WTC11 (cell line): ENCODE measurements at regions not wholly inside any gene's neighbourhood (a gene's known extent, or its start where the extent isn't known, plus 50 kb on each side); places are given as distances from the start of the nearest gene placed in this dataset.
A peak's percentile ranks its signal among the peaks of the same experiment; 100 is the strongest.

ENCODE experiments used
- ATAC-seq: fragments of 200-7000 bp; cut with Tn5 transposase; 2 replicates; pipeline ENCODE4 v1.10.0; 2021; ENCODE audit warnings: mild to moderate bottlenecking, moderate library complexity
- CTCF ChIA-PET: fragments of 300-600 bp; sonication (Branson Sonifier 250); formaldehyde crosslinking; loops from one replicate; lab custom pipeline; 2021; ENCODE audit warnings: antibody characterized with exemption; lab: Charles Lee
- POLR2A ChIA-PET: fragments of 350-600 bp; sonication (Branson Sonifier 250); formaldehyde crosslinking; loops from one replicate; lab custom pipeline; 2021; ENCODE audit warnings: antibody characterized with exemption; lab: Charles Lee
- DNase-seq: peaks from one replicate; pipeline ENCODE4 v3.0.0; 2021; ENCODE audit warnings: low spot score
- H3K27ac Mint-ChIP-seq: 2 replicates; pipeline ENCODE4 v1.8.0; 2021; ENCODE audit warnings: mixed read lengths
- H3K27me3 Mint-ChIP-seq: 2 replicates; pipeline ENCODE4 v1.8.0; 2021; ENCODE audit warnings: low read depth, mild to moderate bottlenecking, moderate library complexity, mixed read lengths
- H3K36me3 Mint-ChIP-seq: 2 replicates; pipeline ENCODE4 v1.8.0; 2021; ENCODE audit warnings: mixed read lengths
- H3K4me1 Mint-ChIP-seq: 2 replicates; pipeline ENCODE4 v1.8.0; 2022; ENCODE audit warnings: mixed read lengths
- H3K4me3 Mint-ChIP-seq: 2 replicates; pipeline ENCODE4 v1.8.0; 2021; ENCODE audit warnings: mild to moderate bottlenecking, moderate library complexity, mixed read lengths
- H3K9me3 Mint-ChIP-seq: 2 replicates; pipeline ENCODE4 v1.8.0; 2021; ENCODE audit warnings: mixed read lengths
- CBFB ChIP-seq: sonication (generic); formaldehyde crosslinking; IDR thresholded peaks from 2 replicates; pipeline ENCODE4 v1.8.1; 2022; ENCODE audit warnings: mild to moderate bottlenecking, low read depth, missing genetic modification reagents
- CREB1 ChIP-seq: sonication (generic); formaldehyde crosslinking; IDR thresholded peaks from 2 replicates; pipeline ENCODE4 v1.8.0; 2023; ENCODE audit warnings: mild to moderate bottlenecking, missing genetic modification reagents
- EMX1 ChIP-seq: fragments of 250-450 bp; sonication (Bioruptor Pico); IDR thresholded peaks from 2 replicates; pipeline ENCODE4 v1.8.0; 2021; ENCODE audit warnings: mild to moderate bottlenecking
- FOXK1 ChIP-seq: sonication (generic); formaldehyde crosslinking; IDR thresholded peaks from 2 replicates; pipeline ENCODE4 v1.8.0; 2022; ENCODE audit warnings: mild to moderate bottlenecking, moderate library complexity, missing genetic modification reagents
- JUN ChIP-seq: sonication (generic); formaldehyde crosslinking; IDR thresholded peaks from 2 replicates; pipeline ENCODE4 v1.8.0; 2023; ENCODE audit warnings: mild to moderate bottlenecking, missing genetic modification reagents
- NR1H2 ChIP-seq: sonication (generic); formaldehyde crosslinking; IDR thresholded peaks from 2 replicates; pipeline ENCODE4 v1.9.0; 2021; ENCODE audit warnings: mild to moderate bottlenecking, moderate library complexity, missing genetic modification reagents
- NR2C2 ChIP-seq: sonication (generic); formaldehyde crosslinking; IDR thresholded peaks from 2 replicates; pipeline ENCODE4 v1.8.0; 2022; ENCODE audit warnings: mild to moderate bottlenecking, missing genetic modification reagents
- RELA ChIP-seq: sonication (generic); formaldehyde crosslinking; IDR thresholded peaks from 2 replicates; pipeline ENCODE4 v1.8.1; 2022; ENCODE audit warnings: missing genetic modification reagents, mild to moderate bottlenecking, borderline replicate concordance
- SP1 ChIP-seq: sonication (generic); formaldehyde crosslinking; conservative IDR thresholded peaks from 2 replicates; pipeline ENCODE4 v1.8.1; 2022; ENCODE audit warnings: missing genetic modification reagents
- TEAD1 ChIP-seq: sonication (generic); formaldehyde crosslinking; IDR thresholded peaks from 2 replicates; pipeline ENCODE4 v1.8.0; 2022; ENCODE audit warnings: mild to moderate bottlenecking, missing genetic modification reagents
- TP53 ChIP-seq: sonication (generic); formaldehyde crosslinking; IDR thresholded peaks from 2 replicates; pipeline ENCODE4 v1.8.1; 2023; ENCODE audit warnings: mild to moderate bottlenecking, missing genetic modification reagents
- ZNF416 ChIP-seq: fragments of 250-450 bp; sonication (Bioruptor Pico); IDR thresholded peaks from 2 replicates; pipeline ENCODE4 v1.9.0; 2021; ENCODE audit warnings: mild to moderate bottlenecking, inconsistent platforms
- ZNF423 ChIP-seq: fragments of 250-450 bp; sonication (Bioruptor Pico); IDR thresholded peaks from 2 replicates; pipeline ENCODE4 v2.1.2; 2022; ENCODE audit warnings: mild to moderate bottlenecking, moderate library complexity
- TF ChIP-seq, protein P1 (sequence below): sonication (generic); formaldehyde crosslinking; IDR thresholded peaks from 2 replicates; pipeline ENCODE4 v1.8.0; 2022; ENCODE audit warnings: mild to moderate bottlenecking, missing genetic modification reagents
- TF ChIP-seq, protein P2 (sequence below): fragments of 250-450 bp; sonication (Bioruptor Pico); IDR thresholded peaks from 2 replicates; pipeline ENCODE4 v1.9.0; 2021; ENCODE audit warnings: mild to moderate bottlenecking
- TF ChIP-seq, protein P3 (sequence below): sonication (generic); formaldehyde crosslinking; IDR thresholded peaks from 2 replicates; pipeline ENCODE4 v1.8.0; 2022; ENCODE audit warnings: missing genetic modification reagents
- TF ChIP-seq, protein P4 (sequence below): sonication (generic); formaldehyde crosslinking; IDR thresholded peaks from 2 replicates; pipeline ENCODE4 v1.8.1; 2022; ENCODE audit warnings: mild to moderate bottlenecking, missing genetic modification reagents, moderate library complexity, borderline replicate concordance
- TF ChIP-seq, protein P5 (sequence below): sonication (generic); formaldehyde crosslinking; IDR thresholded peaks from 2 replicates; pipeline ENCODE4 v1.8.0; 2022; ENCODE audit warnings: mild to moderate bottlenecking, missing genetic modification reagents
- TF ChIP-seq, protein P6 (sequence below): sonication (generic); formaldehyde crosslinking; IDR thresholded peaks from 2 replicates; pipeline ENCODE4 v1.8.0; 2023; ENCODE audit warnings: missing genetic modification reagents, mild to moderate bottlenecking, borderline replicate concordance
- TF ChIP-seq, protein P7 (sequence below): sonication (generic); formaldehyde crosslinking; IDR thresholded peaks from 2 replicates; pipeline ENCODE4 v1.8.1; 2022; ENCODE audit warnings: missing genetic modification reagents, borderline replicate concordance
- TF ChIP-seq, protein P8 (sequence below): sonication (generic); formaldehyde crosslinking; IDR thresholded peaks from 2 replicates; pipeline ENCODE4 v1.8.1; 2023; ENCODE audit warnings: mild to moderate bottlenecking, missing genetic modification reagents, moderate library complexity

DNA sequence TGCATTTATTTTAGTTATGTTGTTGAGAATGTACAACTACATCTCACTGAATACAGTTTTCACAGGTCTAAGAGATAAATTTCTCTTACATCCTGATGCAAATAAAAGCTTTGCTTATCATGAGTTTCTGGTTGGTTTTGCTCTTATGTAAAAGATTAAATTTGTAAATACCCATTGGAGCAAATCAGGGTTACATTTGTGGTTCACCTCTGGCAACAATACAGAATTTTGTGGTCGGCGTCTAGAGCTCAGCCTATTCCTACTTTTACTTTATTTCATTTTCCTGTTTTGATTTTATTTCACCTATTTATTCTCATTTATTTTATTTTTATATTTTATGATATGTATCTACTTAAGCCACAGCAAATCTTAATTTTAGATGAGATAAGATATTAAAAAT is 271.9 kb upstream of the MARCKS start:
- TF ChIP-seq NR1H2 (CRISPR knock-in tag) (no peak), FOXK1 (CRISPR knock-in tag) (no peak), RELA (CRISPR knock-in tag) (no peak), CREB1 (CRISPR knock-in tag) (no peak), JUN (no peak), TP53 (CRISPR knock-in tag) (no peak), ZNF423 (no peak), SP1 (CRISPR knock-in tag) (no peak), EMX1 (CRISPR knock-in tag) (no peak), NR2C2 (no peak), TEAD1 (CRISPR knock-in tag) (no peak), CBFB (no peak), ZNF416 (CRISPR knock-in tag) (no peak)
- TF ChIP-seq, protein P1, sequence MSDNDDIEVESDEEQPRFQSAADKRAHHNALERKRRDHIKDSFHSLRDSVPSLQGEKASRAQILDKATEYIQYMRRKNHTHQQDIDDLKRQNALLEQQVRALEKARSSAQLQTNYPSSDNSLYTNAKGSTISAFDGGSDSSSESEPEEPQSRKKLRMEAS, result no peak
- TF ChIP-seq, protein P2, sequence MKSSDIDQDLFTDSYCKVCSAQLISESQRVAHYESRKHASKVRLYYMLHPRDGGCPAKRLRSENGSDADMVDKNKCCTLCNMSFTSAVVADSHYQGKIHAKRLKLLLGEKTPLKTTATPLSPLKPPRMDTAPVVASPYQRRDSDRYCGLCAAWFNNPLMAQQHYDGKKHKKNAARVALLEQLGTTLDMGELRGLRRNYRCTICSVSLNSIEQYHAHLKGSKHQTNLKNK, result no peak
- TF ChIP-seq, protein P3, sequence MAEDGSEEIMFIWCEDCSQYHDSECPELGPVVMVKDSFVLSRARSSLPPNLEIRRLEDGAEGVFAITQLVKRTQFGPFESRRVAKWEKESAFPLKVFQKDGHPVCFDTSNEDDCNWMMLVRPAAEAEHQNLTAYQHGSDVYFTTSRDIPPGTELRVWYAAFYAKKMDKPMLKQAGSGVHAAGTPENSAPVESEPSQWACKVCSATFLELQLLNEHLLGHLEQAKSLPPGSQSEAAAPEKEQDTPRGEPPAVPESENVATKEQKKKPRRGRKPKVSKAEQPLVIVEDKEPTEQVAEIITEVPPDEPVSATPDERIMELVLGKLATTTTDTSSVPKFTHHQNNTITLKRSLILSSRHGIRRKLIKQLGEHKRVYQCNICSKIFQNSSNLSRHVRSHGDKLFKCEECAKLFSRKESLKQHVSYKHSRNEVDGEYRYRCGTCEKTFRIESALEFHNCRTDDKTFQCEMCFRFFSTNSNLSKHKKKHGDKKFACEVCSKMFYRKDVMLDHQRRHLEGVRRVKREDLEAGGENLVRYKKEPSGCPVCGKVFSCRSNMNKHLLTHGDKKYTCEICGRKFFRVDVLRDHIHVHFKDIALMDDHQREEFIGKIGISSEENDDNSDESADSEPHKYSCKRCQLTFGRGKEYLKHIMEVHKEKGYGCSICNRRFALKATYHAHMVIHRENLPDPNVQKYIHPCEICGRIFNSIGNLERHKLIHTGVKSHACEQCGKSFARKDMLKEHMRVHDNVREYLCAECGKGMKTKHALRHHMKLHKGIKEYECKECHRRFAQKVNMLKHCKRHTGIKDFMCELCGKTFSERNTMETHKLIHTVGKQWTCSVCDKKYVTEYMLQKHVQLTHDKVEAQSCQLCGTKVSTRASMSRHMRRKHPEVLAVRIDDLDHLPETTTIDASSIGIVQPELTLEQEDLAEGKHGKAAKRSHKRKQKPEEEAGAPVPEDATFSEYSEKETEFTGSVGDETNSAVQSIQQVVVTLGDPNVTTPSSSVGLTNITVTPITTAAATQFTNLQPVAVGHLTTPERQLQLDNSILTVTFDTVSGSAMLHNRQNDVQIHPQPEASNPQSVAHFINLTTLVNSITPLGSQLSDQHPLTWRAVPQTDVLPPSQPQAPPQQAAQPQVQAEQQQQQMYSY, result no peak
- TF ChIP-seq, protein P4, sequence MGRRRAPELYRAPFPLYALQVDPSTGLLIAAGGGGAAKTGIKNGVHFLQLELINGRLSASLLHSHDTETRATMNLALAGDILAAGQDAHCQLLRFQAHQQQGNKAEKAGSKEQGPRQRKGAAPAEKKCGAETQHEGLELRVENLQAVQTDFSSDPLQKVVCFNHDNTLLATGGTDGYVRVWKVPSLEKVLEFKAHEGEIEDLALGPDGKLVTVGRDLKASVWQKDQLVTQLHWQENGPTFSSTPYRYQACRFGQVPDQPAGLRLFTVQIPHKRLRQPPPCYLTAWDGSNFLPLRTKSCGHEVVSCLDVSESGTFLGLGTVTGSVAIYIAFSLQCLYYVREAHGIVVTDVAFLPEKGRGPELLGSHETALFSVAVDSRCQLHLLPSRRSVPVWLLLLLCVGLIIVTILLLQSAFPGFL, result no peak
- TF ChIP-seq, protein P5, sequence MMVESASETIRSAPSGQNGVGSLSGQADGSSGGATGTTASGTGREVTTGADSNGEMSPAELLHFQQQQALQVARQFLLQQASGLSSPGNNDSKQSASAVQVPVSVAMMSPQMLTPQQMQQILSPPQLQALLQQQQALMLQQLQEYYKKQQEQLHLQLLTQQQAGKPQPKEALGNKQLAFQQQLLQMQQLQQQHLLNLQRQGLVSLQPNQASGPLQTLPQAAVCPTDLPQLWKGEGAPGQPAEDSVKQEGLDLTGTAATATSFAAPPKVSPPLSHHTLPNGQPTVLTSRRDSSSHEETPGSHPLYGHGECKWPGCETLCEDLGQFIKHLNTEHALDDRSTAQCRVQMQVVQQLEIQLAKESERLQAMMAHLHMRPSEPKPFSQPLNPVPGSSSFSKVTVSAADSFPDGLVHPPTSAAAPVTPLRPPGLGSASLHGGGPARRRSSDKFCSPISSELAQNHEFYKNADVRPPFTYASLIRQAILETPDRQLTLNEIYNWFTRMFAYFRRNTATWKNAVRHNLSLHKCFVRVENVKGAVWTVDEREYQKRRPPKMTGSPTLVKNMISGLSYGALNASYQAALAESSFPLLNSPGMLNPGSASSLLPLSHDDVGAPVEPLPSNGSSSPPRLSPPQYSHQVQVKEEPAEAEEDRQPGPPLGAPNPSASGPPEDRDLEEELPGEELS (CRISPR knock-in tag), result no peak
- TF ChIP-seq, all 79 proteins: peak for 0
- no peak overlapping the region for H3K27ac Mint-ChIP-seq
- POLR2A ChIA-PET, result no interaction called here
- H3K36me3 Mint-ChIP-seq, result no peaks in the 10 kb centered on the region
- peaks cover 40% of the 10 kb centered on the region for H3K4me1 Mint-ChIP-seq
- H3K9me3 Mint-ChIP-seq, result 0 out of 2 replicates have a peak, but pooled peaks cover 4% of the 10 kb centered on the region
- no peak overlapping the region for H3K4me3 Mint-ChIP-seq
- CTCF ChIA-PET, result no interaction called here
- no peak for DNase-seq
- no peak for ATAC-seq
- no peaks in the 10 kb centered on the region for H3K27me3 Mint-ChIP-seq

DNA sequence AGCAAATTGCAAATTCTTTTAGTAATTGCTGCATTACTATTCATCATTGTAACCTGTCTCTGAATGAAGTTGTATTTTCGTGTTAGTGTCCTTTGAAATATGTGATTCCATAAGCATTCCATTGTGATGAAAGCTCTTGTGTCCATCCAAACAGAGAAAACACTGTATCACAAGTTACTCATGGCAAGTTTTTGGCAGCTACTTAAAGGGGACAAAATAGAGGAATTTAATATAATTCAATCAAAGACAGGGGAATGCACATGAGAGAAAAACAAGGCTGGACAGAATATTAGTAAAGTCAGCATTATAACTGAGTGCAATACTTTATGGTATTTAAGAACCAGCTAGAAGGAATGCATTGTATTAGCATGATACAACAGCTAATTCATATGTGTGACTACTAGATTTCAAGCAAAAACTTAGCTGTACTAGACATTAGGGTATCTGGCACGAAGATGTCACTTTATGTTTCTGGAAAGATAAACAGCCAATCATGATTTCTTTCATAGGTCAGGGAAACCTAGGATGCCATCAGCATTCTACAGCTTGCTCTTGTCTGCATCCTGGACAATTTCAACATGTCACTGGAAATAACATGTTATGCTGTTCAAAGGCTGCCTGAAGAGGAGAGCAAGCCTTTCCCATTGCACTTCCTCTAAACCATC is 270.6 kb upstream of the MARCKS start:
- Mint-ChIP-seq H3K27me3 (no peaks in the 10 kb centered on the region), H3K27ac (peak overlapping the region; percentile 93), H3K36me3 (no peaks in the 10 kb centered on the region), H3K4me1 (peaks cover 51% of the 10 kb centered on the region), H3K9me3 (0 out of 2 replicates have a peak, but pooled peaks cover 4% of the 10 kb centered on the region), H3K4me3 (peak overlapping the region; percentile 36)
- ChIA-PET CTCF (interaction anchor here (0.6 to 2.1 kb wide), 6 partner anchors 8 to 293 kb away, joined by 3 to 7 read pairs (median 4); no protein-coding TSS in a partner anchor), POLR2A (interaction anchor here (1.8 kb wide), 1 partner anchor 272 kb away, joined by 4 read pairs; no protein-coding TSS in a partner anchor)
- DNase-seq (no peak), ATAC-seq (peak; percentile 8)
- TF ChIP-seq CREB1 (CRISPR knock-in tag), result no peak
- TF ChIP-seq, protein P6, sequence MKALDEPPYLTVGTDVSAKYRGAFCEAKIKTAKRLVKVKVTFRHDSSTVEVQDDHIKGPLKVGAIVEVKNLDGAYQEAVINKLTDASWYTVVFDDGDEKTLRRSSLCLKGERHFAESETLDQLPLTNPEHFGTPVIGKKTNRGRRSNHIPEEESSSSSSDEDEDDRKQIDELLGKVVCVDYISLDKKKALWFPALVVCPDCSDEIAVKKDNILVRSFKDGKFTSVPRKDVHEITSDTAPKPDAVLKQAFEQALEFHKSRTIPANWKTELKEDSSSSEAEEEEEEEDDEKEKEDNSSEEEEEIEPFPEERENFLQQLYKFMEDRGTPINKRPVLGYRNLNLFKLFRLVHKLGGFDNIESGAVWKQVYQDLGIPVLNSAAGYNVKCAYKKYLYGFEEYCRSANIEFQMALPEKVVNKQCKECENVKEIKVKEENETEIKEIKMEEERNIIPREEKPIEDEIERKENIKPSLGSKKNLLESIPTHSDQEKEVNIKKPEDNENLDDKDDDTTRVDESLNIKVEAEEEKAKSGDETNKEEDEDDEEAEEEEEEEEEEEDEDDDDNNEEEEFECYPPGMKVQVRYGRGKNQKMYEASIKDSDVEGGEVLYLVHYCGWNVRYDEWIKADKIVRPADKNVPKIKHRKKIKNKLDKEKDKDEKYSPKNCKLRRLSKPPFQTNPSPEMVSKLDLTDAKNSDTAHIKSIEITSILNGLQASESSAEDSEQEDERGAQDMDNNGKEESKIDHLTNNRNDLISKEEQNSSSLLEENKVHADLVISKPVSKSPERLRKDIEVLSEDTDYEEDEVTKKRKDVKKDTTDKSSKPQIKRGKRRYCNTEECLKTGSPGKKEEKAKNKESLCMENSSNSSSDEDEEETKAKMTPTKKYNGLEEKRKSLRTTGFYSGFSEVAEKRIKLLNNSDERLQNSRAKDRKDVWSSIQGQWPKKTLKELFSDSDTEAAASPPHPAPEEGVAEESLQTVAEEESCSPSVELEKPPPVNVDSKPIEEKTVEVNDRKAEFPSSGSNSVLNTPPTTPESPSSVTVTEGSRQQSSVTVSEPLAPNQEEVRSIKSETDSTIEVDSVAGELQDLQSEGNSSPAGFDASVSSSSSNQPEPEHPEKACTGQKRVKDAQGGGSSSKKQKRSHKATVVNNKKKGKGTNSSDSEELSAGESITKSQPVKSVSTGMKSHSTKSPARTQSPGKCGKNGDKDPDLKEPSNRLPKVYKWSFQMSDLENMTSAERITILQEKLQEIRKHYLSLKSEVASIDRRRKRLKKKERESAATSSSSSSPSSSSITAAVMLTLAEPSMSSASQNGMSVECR (CRISPR knock-in tag), result no peak
- TF ChIP-seq, protein P7, sequence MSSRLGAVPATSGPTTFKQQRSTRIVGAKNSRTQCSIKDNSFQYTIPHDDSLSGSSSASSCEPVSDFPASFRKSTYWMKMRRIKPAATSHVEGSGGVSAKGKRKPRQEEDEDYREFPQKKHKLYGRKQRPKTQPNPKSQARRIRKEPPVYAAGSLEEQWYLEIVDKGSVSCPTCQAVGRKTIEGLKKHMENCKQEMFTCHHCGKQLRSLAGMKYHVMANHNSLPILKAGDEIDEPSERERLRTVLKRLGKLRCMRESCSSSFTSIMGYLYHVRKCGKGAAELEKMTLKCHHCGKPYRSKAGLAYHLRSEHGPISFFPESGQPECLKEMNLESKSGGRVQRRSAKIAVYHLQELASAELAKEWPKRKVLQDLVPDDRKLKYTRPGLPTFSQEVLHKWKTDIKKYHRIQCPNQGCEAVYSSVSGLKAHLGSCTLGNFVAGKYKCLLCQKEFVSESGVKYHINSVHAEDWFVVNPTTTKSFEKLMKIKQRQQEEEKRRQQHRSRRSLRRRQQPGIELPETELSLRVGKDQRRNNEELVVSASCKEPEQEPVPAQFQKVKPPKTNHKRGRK (CRISPR knock-in tag), result no peak
- TF ChIP-seq, protein P8, sequence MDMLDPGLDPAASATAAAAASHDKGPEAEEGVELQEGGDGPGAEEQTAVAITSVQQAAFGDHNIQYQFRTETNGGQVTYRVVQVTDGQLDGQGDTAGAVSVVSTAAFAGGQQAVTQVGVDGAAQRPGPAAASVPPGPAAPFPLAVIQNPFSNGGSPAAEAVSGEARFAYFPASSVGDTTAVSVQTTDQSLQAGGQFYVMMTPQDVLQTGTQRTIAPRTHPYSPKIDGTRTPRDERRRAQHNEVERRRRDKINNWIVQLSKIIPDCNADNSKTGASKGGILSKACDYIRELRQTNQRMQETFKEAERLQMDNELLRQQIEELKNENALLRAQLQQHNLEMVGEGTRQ (CRISPR knock-in tag), result no peak
